Uterus (tissue), 2 donors: ENCODE measurements at regions not wholly inside any gene's neighbourhood (a gene's known extent, or its start where the extent isn't known, plus 50 kb on each side); places are given as distances from the start of the nearest gene placed in this dataset.

Experiments
- POLR2A ChIP-seq, 2 donors: fragments of 450-650 bp; IDR thresholded peaks; one replicate each; pipeline ENCODE4 v1.6.1; 2016; ENCODE audit warnings: antibody characterized with exemption in 2 of 2, mild to moderate bottlenecking in 1 of 2, moderate library complexity in 1 of 2
- TF ChIP-seq, protein P1 (sequence below), 4 experiments: fragments of 200-600 bp in 2 of 4; fragments of 450-650 bp in 2 of 4; sonication (generic) in 2 of 4; IDR thresholded peaks; one replicate each; pipeline ENCODE4 v1.5.1; 2016 to 2019; ENCODE audit warnings: antibody characterized with exemption in 4 of 4, mild to moderate bottlenecking in 2 of 4, moderate library complexity in 1 of 4

DNA sequence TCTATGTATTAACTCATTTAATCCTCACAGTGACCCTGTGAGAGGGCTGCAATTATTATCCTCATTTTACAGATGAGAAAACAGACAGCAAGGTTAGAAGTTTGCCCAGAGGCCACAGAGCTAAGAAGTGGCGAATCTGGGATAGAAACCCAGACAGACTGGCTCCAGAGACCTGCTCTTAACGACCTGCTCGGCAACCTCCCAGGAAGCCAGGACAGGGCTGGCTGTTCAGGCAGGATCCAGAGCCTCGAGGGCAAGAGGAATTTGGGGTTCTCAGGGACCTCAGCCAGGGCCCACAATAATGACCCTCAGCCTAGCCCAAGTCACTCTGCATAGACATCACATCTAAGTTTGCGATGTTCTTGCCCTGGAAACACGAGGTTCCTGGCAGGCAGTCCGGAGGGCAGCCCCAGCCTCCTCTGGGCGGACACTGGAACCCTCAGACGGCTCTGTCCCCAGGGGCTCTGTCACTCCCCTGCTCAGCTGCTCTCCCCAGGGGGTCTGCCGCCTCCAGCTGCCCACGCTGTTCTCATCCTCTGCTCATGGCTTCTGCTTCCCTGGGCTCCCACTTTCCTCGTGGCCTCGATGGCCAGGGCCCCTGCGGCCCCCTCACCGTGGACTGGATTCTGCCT, 138.5 kb upstream of the ERCC6L2 start:
- TF ChIP-seq, protein P1, sequence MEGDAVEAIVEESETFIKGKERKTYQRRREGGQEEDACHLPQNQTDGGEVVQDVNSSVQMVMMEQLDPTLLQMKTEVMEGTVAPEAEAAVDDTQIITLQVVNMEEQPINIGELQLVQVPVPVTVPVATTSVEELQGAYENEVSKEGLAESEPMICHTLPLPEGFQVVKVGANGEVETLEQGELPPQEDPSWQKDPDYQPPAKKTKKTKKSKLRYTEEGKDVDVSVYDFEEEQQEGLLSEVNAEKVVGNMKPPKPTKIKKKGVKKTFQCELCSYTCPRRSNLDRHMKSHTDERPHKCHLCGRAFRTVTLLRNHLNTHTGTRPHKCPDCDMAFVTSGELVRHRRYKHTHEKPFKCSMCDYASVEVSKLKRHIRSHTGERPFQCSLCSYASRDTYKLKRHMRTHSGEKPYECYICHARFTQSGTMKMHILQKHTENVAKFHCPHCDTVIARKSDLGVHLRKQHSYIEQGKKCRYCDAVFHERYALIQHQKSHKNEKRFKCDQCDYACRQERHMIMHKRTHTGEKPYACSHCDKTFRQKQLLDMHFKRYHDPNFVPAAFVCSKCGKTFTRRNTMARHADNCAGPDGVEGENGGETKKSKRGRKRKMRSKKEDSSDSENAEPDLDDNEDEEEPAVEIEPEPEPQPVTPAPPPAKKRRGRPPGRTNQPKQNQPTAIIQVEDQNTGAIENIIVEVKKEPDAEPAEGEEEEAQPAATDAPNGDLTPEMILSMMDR (IDR thresholded peaks at IDR 0.05): no peak
- TF ChIP-seq POLR2A (IDR thresholded peaks at IDR 0.05): no peak
